ENCODE measurements at regions not wholly inside any gene's neighbourhood (a gene's known extent, or its start where the extent isn't known, plus 50 kb on each side); places are given as distances from the start of the nearest gene placed in this dataset.

DNA sequence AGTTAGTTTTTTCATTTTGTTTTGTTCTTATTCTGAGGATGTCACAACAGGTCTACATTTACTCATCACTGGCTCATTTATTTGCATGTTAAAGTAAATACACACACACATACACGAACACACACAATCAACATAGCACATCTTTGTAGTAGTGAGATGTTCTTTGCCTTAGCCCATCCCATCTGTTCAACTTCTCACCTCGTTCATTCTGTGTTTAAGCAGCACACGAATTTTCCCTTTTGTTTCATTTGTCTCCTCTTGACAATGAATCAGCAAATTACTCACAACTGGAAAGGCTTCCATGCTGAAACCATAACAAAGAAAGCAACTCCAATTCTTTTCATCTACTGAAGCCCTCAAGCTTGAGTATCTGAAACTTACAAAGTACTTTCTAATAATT is 133.3 kb upstream of the CHRM3 start:
- H3K27ac ChIP-seq (ENCODE audit: insufficient read depth, low read depth, low read length) = no peak overlapping the region
- intact Hi-C loops (cut with micrococcal nuclease) = no loop called here
- DNase-seq (ENCODE audit: low read depth, low spot score) = no peak
- no peaks in the 10 kb centered on the region for H3K4me1 ChIP-seq (ENCODE audit: control insufficient read depth, extremely low read depth, insufficient read depth, low read length)
- no peak overlapping the region for H2AFZ ChIP-seq (ENCODE audit: low read depth, low read length)
- dilution Hi-C loops (cut with MboI; ENCODE audit: extremely low pct_ligation_motif_present, low sequenced_read_pairs) = no loop called here
- H3K79me2 ChIP-seq (ENCODE audit: control insufficient read depth, insufficient read depth, low read length) = no peaks in the 10 kb centered on the region
- H3K9ac ChIP-seq (replicated peaks; ENCODE audit: extremely low read depth, insufficient read depth, low read length) = no peak overlapping the region
- no peaks in the 10 kb centered on the region for H3K9me1 ChIP-seq (replicated peaks; ENCODE audit: control insufficient read depth, extremely low read depth, insufficient read depth, low read length)
- no TSS peak for BruUV-seq (replicated peaks)
- no peak overlapping the region for H3K4me2 ChIP-seq (ENCODE audit: insufficient read depth, low read length)
- TF ChIP-seq EZH2 (IDR thresholded peaks at IDR 0.05; ENCODE audit: borderline replicate concordance, low read depth, low read length, severe bottlenecking) (no peak), POLR2A (IDR thresholded peaks at IDR 0.05; ENCODE audit: low read depth, low read length) (no peak), GATA2 (IDR thresholded peaks at IDR 0.05; ENCODE audit: insufficient read depth, insufficient read length, low read depth, low read length) (no peak), MYC (IDR thresholded peaks at IDR 0.05; ENCODE audit: low read depth, low read length) (no peak), JUN (IDR thresholded peaks at IDR 0.05; ENCODE audit: borderline replicate concordance, insufficient read depth, insufficient read length, low read depth) (no peak), FOS (IDR thresholded peaks at IDR 0.05; ENCODE audit: borderline replicate concordance, insufficient read depth, low read length) (no peak), POLR2AphosphoS5 (IDR thresholded peaks at IDR 0.05; ENCODE audit: insufficient read depth, low read depth, low read length) (no peak)
- TF ChIP-seq, protein P1, sequence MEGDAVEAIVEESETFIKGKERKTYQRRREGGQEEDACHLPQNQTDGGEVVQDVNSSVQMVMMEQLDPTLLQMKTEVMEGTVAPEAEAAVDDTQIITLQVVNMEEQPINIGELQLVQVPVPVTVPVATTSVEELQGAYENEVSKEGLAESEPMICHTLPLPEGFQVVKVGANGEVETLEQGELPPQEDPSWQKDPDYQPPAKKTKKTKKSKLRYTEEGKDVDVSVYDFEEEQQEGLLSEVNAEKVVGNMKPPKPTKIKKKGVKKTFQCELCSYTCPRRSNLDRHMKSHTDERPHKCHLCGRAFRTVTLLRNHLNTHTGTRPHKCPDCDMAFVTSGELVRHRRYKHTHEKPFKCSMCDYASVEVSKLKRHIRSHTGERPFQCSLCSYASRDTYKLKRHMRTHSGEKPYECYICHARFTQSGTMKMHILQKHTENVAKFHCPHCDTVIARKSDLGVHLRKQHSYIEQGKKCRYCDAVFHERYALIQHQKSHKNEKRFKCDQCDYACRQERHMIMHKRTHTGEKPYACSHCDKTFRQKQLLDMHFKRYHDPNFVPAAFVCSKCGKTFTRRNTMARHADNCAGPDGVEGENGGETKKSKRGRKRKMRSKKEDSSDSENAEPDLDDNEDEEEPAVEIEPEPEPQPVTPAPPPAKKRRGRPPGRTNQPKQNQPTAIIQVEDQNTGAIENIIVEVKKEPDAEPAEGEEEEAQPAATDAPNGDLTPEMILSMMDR (IDR thresholded peaks at IDR 0.05; ENCODE audit: extremely low read depth in 1 of 2, insufficient read depth in 1 of 2, low read depth in 1 of 2, low read length in 2 of 2) = no peak
- TF ChIP-seq, protein P2, sequence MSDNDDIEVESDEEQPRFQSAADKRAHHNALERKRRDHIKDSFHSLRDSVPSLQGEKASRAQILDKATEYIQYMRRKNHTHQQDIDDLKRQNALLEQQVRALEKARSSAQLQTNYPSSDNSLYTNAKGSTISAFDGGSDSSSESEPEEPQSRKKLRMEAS (IDR thresholded peaks at IDR 0.05; ENCODE audit: insufficient read depth, insufficient read length) = no peak
- ChIA-PET CTCF (no interaction called here), POLR2A (no interaction called here)
- no peaks in the 10 kb centered on the region for H4K20me1 ChIP-seq (replicated peaks; ENCODE audit: control insufficient read depth, extremely low read depth, insufficient read depth, low read length)
- H3K9me3 ChIP-seq (replicated peaks; ENCODE audit: control insufficient read depth, insufficient read depth, low read length) = peaks cover 7% of the 10 kb centered on the region
- no peak for FAIRE-seq
- H3K27me3 ChIP-seq (ENCODE audit: control insufficient read depth in 2 of 2, insufficient read depth in 2 of 2, low read length in 2 of 2) = no peaks in the 10 kb centered on the region
- no peak overlapping the region for H3K4me3 ChIP-seq (replicated peaks in 1 of 3; ENCODE audit: insufficient read depth in 1 of 3, low read depth in 1 of 3, low read length in 3 of 3)
- H3K36me3 ChIP-seq (ENCODE audit: control insufficient read depth in 2 of 2, extremely low read depth in 1 of 2, insufficient read depth in 2 of 2, low read length in 2 of 2) = no peaks in the 10 kb centered on the region

Measured in endothelial cell of umbilical vein (primary cell).